LNCAP (cell line): ENCODE measurements at regions not wholly inside any gene's neighbourhood (a gene's known extent, or its start where the extent isn't known, plus 50 kb on each side); places are given as distances from the start of the nearest gene placed in this dataset.

Experiments used
- TF ChIP-seq, protein P1 (sequence below): fragments of 450-650 bp; IDR thresholded peaks from 2 replicates; pipeline ENCODE4 v1.5.1; 2017; ENCODE audit warnings: mild to moderate bottlenecking

DNA sequence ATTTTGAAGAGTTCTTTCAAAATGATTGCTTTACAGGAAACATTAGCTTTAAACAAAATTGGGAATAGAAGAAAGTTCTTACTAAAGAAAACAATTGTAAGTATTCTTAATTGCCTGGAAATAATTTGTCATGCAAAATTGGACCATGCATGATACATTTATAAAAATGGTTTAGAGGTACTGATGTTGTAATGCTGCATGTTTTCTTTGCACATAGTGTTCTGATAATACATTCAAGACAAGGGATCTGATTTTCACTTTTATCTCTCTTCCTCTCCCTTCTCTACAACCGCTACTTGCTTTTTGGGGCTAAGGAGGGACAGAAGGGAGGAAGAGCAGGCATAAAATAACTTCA is 211.6 kb upstream of the MPDZ start:
- TF ChIP-seq, protein P1, sequence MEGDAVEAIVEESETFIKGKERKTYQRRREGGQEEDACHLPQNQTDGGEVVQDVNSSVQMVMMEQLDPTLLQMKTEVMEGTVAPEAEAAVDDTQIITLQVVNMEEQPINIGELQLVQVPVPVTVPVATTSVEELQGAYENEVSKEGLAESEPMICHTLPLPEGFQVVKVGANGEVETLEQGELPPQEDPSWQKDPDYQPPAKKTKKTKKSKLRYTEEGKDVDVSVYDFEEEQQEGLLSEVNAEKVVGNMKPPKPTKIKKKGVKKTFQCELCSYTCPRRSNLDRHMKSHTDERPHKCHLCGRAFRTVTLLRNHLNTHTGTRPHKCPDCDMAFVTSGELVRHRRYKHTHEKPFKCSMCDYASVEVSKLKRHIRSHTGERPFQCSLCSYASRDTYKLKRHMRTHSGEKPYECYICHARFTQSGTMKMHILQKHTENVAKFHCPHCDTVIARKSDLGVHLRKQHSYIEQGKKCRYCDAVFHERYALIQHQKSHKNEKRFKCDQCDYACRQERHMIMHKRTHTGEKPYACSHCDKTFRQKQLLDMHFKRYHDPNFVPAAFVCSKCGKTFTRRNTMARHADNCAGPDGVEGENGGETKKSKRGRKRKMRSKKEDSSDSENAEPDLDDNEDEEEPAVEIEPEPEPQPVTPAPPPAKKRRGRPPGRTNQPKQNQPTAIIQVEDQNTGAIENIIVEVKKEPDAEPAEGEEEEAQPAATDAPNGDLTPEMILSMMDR = no peak

DNA sequence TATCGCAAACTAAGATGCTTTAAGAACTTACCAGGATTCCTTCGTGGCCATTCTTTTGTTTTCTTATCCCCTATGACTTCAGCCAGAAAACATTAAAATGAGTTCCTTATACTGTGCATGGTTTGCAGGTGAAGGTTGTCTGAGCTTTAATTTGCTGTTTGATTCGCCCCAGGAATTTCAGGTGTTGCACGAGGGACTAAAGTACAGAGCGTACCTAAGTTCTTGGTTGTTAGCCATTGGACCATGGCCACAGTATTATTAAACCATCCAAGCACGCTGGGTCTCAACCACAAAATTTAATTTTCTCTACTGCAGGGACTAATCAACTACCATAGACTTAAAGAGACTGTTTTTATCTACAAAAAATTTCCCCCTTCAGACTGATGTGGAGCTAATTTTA is 208.4 kb upstream of the MPDZ start:
- TF ChIP-seq, protein P1 = no peak

DNA sequence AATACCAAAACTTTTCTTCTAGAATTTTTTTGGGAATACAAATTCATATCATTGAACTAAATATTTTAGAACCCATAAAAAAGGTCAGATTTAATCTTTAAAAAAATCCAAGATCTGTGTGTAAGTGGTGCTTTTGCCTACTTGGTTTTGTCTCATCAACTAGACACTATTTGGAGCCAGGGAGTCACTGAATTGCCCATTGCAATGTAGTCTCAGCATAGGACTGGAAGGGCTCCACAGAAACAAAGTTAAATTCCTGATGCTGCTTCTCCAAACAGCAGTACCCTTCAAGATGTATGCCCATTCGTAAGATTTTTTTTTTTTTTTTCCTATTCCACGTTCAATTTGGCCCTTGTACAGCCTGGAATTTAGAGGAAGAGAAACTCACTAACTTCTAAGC is 208.0 kb upstream of the MPDZ start:
- TF ChIP-seq, protein P1 = no peak

DNA sequence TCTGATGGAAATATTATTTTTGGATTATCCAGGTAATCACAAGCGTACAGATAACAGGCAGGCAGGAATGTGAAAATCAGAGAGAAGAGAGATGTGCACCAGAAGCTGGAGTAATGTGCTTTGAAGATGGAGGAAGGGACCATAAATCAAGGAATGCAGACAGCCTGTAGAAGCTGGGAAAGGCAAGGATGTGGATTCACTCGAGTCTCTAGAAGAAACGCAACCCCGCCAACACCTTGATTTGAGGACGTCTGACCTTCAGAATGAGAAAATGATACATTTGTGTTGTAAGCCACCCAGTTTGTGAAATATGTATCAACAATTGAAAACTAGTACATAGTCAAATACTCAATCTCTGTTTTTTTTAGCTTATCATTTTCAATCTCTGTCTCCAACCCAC is 207.6 kb upstream of the MPDZ start:
- TF ChIP-seq, protein P1 = no peak

DNA sequence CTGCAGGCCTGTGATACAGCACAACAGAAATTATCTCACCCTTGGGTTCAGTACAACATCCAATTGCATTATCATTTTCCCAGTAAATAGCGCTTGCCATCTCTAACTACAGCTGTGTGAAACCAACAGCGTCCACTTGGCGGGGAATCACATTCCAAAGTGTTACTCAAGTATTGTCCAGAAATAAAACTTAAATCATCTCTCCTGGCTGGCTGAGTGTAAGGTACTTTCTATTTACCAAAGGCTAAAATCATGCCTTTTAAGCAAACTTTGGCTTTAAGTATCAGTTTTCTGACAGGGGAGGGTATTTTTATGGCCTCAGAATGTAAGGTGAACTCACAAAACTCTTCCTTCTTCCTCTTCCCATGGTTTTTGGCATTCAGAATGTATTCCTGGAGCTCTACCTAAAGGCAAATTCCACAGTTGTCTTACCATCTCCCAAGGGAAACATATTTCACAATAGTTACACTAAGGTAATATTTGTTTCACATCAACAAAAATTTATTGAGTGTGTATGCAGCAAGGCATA is 205.6 kb upstream of the MPDZ start:
- TF ChIP-seq, protein P1 = no peak; the same call in 1 of the 2 replicates

DNA sequence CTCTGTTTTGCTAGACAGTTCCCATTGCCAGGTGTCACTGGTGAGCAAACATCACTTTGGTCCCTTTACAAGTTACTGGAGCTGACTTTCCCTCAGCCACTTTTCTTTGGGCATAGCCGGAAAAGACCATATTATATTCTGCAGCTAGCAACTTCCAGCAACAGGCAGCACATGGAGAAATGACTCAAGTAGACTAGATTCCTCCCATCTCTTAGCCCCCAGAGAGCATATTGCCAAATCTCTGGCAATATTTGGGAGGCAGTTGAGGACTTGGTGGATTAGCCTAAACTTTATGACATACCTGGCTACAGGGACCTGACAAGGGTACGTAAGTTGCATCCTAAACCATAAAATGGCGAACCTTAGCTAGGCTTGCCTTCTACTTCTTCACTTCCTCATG is 204.7 kb upstream of the MPDZ start:
- TF ChIP-seq, protein P1 = no peak

DNA sequence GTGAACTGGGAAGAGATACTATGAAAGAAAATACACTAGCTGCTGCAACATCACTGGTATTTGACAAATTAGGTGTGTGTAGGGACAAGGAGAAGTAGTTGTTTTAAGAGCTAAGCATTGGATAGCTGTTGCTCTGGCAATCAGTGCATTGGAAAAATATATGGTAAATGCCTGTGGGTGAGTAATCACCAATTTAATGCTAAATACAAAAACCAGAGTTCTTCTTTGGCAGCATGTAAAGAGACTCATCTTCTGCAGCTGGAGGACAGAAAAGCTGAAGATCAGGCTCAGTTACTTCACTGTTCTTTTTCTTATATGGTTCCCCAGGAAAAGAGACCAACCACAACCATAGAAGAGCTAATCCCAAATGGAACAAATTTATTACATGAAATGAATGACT is 201.8 kb upstream of the MPDZ start:
- TF ChIP-seq, protein P1 = no peak

DNA sequence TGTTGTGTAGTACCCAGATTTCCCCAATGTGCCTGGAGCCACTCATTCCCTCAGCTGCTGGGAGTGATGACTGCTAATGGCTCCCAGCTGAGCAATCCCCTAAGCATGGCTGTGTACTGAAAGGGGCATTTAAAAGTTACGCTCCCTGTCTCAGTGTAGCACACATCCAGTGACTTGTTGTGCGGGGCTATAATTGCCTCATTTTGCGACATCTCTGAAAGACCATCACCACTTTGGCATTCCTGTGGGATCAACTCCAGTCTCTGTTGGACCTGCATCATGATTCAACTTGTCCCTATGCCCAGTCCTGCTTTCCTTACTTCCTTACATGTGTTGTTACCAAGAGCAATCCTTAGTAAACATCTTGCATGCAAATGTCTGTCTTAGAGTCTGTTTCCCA is 201.2 kb upstream of the MPDZ start:
- TF ChIP-seq, protein P1 = no peak
